Epidermal melanocyte (primary cell): ENCODE measurements at regions not wholly inside any gene's neighbourhood (a gene's known extent, or its start where the extent isn't known, plus 50 kb on each side); places are given as distances from the start of the nearest gene placed in this dataset.
"Not testable (repeated sequence)": the region's sequence is repeated elsewhere in the genome, so short reads cannot be mapped to it uniquely, and the experiment has no call there.

Source experiments
- DNase-seq: peaks from one replicate; pipeline ENCODE4 v3.0.0; 2011; ENCODE audit warnings: low spot score; ENCODE audit not compliant: insufficient read length

- DNase-seq, result no peak
Observed at GRCh38 chr11:130550984-130551383, 102.5 kb downstream of the ADAMTS15 start.

DNA sequence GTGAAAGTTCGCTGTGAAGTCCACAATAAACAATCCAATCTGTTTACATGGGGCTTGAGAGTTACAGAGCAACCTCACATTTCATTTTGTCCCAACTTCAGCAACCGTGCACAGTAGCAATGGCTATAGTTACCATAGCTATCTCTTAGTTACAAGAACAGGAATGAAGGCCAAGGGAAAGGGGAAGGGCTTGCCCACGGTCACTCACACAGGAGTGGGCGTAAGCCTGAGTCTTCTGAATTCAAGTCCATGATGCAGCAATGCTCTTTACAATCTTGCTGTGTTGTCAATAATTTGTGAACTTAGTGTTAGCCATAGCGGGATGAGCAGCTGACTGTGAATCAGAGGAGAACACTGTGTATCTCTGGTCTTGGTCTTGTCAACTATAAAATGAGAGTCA is 102.9 kb downstream of the ADAMTS15 start:
- DNase-seq, result no peak

- peak; percentile 36 for DNase-seq
Observed at GRCh38 chr11:130553306-130553705, 104.9 kb downstream of the ADAMTS15 start.

DNA sequence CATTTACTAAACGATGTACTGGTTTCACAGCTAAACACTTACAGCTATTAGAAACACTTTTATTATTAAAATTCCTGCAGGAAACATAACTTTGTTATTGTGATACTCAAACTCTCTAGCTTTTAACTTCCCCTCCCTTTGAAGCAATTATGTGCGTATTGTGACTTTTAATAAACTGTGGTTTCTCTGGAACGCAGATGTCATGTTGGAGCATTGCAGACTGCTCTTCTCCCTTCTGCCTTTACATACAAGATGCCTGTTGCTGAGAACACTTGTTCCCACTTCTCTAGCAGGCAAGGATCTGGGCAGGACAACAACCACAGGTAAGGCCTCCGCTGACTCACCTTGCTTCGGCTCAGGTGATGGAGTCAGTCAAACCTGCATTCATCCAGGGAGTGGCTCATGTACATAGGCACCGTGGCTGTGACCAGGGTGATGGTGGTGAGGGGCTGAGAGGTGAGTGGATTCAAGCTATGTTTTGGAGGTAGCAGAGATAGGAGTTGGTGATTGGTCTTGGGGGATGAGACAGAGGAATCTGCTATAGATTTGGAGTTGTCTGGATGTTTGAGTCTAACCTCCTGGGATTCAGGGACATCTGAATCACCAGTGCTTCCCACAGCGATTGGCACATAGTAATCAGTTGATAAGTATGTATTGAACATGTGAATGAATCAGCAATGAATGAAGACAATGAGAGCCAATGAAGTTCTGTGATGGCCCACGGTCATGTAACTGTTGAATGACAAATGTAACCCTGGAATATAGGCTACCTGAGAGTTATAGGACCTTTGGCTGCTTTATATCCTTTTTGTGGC is 106.0 kb downstream of the ADAMTS15 start:
- DNase-seq, result no peak

DNA sequence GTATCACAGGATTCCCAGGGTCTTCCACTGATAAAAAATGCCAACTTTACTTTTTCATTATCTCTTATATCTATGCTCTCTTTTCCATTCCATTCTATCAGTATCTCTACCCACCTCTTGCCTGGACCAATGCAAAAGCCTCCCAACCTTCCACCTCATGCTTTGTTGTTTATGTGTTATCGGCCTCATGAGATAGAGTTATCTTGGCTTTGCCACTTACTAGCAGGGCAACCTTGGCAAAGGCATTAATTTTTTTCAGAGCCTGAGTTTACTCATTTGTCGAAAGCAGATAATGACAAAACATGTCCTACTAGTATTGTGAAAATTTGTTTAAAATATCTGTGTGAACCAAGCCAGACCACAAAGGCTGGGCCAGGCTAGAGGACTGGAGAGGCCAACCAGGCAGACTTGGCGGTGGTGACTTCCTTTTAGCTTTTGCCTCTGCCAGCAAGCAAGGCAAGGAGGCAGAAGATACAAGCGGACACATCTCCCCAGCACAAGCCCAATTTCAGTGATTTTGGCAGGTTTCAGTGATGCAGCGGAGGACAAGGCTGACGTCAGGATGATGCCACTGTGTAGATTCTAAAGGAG is 106.9 kb downstream of the ADAMTS15 start:
- no peak for DNase-seq

GRCh38 chr11:130560000-130560780 is 111.7 kb downstream of the ADAMTS15 start:
- no peak for DNase-seq

GRCh38 chr11:130560781-130561109 is 112.3 kb downstream of the ADAMTS15 start:
- DNase-seq, result no peak

DNA sequence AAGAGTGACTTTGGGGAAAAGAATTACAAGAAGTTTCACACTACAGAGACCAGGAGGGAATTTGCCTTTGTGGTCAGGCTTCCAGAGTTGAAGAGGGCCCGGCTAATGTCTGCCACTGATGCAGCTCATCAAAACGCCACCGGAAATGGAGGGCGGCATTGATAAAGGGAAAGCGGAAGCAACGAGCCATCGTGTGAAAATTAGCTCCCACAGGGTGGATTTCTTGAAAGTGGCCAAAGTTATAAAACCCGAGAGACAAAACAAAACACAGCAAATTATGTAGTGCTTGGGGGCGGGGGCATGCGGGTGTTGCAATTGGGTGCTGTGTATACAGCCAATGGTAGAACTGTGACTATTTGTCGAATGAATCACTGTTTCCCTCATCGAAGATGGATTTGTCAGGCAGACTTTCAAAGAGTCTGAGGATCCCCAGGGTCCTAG is 113.0 kb downstream of the ADAMTS15 start:
- no peak for DNase-seq

DNA sequence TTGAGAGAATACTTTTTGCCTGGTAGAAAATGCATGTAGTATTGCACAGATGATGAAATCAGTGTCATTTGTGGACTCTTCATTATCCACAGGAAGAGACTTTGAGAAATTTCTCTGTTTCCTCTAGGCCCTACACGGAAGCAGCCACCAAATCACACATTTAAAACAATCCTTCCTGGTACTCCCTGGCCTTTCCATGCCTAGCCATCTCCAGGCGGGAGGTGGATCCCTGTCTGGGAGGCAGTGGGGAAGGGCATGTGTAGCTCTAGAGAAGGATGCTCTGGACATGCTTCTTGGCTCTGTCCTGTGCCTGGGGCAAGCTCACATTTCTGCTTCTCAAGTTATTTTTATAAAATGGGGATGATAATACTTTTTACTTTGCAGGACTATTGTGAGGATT is 114.1 kb downstream of the ADAMTS15 start:
- DNase-seq, result no peak

- not testable (repeated sequence) for DNase-seq
Observed at GRCh38 chr11:130566360-130566759, 117.9 kb downstream of the ADAMTS15 start.

GRCh38 chr11:130571519-130571918 is 123.1 kb downstream of the ADAMTS15 start:
- no peak for DNase-seq

- no peak for DNase-seq
Observed at GRCh38 chr11:130571947-130572584, 123.6 kb downstream of the ADAMTS15 start.

DNA sequence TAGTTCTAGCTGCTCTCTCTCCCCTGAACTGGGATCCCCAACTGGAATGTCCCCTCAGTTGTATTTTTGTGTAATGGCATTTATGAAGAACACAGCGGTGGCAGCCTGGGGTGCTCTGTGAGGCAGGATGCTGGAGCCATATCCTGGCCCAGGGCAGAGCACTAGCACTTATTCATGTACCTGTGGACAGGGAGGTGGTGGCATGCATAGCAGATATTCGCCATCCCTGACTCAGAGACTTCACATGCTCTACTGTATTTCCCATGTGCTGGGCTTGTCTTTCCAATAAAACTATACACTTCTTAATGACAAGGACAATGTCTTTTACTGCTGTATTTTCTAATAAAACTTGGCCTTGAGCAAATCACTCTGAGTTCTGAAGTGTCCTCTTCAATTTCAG is 125.3 kb downstream of the ADAMTS15 start:
- no peak for DNase-seq

DNA sequence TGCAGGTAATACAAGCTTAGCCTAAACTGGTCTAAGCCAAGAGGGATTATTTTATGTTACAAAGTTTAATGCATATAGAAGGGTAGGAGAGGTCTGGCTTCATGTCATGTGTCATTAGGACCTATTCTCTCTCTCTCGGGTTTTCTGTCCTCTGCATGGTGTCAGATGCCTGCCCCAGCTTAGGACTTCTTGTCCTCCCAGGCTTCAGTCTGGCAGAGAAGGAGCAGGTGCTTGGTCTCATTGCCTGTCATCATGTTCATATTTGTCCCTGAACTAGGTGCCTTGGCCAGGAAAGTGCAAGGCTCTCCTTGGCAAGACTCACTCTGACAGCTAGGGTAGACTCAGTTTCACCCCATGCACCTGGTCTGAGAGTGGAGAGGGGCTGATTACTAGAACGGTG is 126.3 kb downstream of the ADAMTS15 start:
- DNase-seq, result no peak

- DNase-seq, result no peak
Observed at GRCh38 chr11:130576146-130576545, 127.7 kb downstream of the ADAMTS15 start.

DNA sequence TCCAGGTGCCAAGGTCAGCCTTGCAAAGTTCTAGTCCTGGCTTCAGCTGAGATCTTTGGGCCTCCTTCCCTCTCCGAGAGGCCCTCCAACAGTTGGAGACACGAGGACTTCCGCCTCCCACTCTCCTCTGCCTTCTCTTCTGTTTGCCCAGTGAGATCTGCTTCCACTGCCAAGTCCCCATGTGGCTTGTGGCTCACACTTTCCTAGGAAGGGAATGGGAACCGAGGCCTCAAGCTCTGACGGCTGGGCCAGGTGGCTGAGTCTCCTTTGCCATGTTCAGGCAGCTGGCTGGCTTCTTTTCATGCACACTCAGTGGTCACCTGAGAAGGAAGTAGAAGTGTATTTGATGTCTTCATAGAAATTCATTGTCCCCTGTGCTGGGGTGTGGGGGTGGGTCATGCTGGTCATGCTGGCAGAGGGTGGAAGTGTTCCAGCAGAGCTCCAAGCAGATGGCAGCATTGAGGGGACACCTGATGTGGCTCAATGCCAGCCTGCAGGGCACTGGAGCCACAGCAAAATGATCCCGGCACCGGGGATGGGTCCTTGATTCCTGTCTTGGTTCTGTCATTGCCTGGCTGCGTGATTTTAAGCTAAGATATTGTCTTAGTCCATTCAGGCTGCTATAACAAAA is 130.4 kb downstream of the ADAMTS15 start:
- no peak for DNase-seq

- DNase-seq, result no peak
Observed at GRCh38 chr11:130580372-130580771, 131.9 kb downstream of the ADAMTS15 start.

DNA sequence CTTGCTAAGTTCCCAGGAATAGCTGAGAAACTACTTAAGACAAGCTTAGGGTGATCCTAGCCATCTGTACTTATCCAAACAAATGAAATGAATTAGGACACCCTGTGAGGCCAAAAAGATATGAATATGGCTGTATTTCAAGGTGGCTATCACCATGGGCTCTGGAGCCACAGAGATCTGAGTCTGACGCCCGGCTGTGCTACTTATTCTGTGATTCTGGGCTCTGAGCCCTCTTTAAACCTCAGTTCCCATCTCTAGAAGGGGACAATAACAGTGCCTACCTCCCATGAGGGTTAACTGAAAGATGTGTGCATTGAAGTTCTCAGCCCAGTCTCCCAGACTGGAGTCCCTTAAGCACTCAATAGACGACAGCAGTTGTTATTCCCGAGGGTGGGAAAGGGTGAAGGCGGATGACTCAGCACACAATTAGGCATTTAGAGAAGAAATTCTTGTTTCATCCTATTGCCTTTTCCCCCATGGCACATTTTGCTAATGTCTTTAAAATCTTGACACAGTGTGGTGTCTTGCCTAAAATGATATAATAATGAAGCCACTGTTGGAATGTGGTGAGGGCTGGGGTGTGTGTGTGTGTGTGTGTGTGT is 132.5 kb downstream of the ADAMTS15 start:
- no peak for DNase-seq

- no peak for DNase-seq
Observed at GRCh38 chr11:130581646-130582045, 133.2 kb downstream of the ADAMTS15 start.

GRCh38 chr11:130582176-130582575 is 133.7 kb downstream of the ADAMTS15 start:
- DNase-seq, result no peak

DNA sequence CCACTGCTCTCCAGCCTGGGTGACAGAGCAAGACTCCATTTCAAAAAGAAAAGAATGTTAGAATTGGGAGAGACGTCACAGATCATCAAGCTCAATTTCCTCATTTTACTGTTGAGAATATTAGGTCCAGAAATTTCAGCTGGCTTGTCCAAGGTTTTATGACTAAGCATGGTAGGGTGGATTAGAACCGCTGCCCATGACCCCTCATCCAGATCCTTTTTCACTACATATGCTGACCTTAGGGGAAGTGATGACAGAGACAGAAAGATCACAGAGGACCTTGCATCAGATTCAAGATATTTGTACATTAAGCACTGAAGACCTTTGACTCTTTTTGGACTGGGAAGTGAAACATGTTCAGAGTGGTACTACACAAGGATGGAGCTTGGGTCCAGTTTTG is 134.5 kb downstream of the ADAMTS15 start:
- DNase-seq, result no peak
